GM10248 (cell line): ENCODE measurements at regions not wholly inside any gene's neighbourhood (a gene's known extent, or its start where the extent isn't known, plus 50 kb on each side); places are given as distances from the start of the nearest gene placed in this dataset.

Experiments used
- CTCF ChIA-PET: fragments of 300-600 bp; sonication (Branson Sonifier 250); formaldehyde crosslinking; extraction: SDS; loops from one replicate; lab custom pipeline; 2021; ENCODE audit warnings: antibody characterized with exemption; lab: Yijun Ruan, JAX
- POLR2A ChIA-PET: fragments of 350-650 bp; sonication (Branson Sonifier 250); formaldehyde crosslinking; extraction: SDS; loops from one replicate; lab custom pipeline; 2020; ENCODE audit warnings: antibody characterized with exemption; lab: Yijun Ruan, JAX
- DNase-seq: peaks from one replicate; pipeline ENCODE4 v3.0.0; 2012; ENCODE audit errors: extremely low spot score
- CTCF ChIP-seq: IDR thresholded peaks from 2 replicates; pipeline ENCODE4 v1.5.1; 2012; ENCODE audit warnings: mild to moderate bottlenecking, low read depth; ENCODE audit errors: extremely low read depth, missing control alignments, control extremely low read depth

- TF ChIP-seq CTCF, result no peak
- DNase-seq, result no peak
- CTCF ChIA-PET, result interaction anchor here (1.0 kb wide), 1 partner anchor 11 kb away, joined by 5 read pairs; no protein-coding TSS in a partner anchor
- POLR2A ChIA-PET, result no interaction called here
Measured at GRCh38 chr12:61880186-61880585, 380.0 kb upstream of the USP15 start.

GRCh38 chr12:61891632-61892031 is 368.6 kb upstream of the USP15 start:
- no peak for DNase-seq
- ChIA-PET CTCF (interaction anchor here (1.9 kb wide), 1 partner anchor 11 kb away, joined by 5 read pairs; no protein-coding TSS in a partner anchor), POLR2A (no interaction called here)
- no peak for TF ChIP-seq CTCF

- POLR2A ChIA-PET, result no interaction called here
- no peak for DNase-seq
- CTCF ChIA-PET, result no interaction called here
- TF ChIP-seq CTCF, result no peak
Measured at GRCh38 chr12:61894168-61894567, 366.0 kb upstream of the USP15 start.

GRCh38 chr12:61896436-61896835 is 363.8 kb upstream of the USP15 start:
- ChIA-PET POLR2A (no interaction called here), CTCF (no interaction called here)
- TF ChIP-seq CTCF, result no peak
- DNase-seq, result no peak

- DNase-seq, result no peak
- no peak for TF ChIP-seq CTCF
- ChIA-PET POLR2A (no interaction called here), CTCF (no interaction called here)
Measured at GRCh38 chr12:61902403-61902802, 357.8 kb upstream of the USP15 start.

GRCh38 chr12:61911113-61911512 is 349.1 kb upstream of the USP15 start:
- CTCF ChIA-PET, result interaction anchor here (1.1 to 1.6 kb wide), 2 partner anchors 16 to 40 kb away, joined by 3 to 4 read pairs; no protein-coding TSS in a partner anchor
- TF ChIP-seq CTCF, result no peak
- no peak for DNase-seq
- POLR2A ChIA-PET, result no interaction called here

GRCh38 chr12:61915420-61915819 is 344.8 kb upstream of the USP15 start:
- no peak for DNase-seq
- TF ChIP-seq CTCF, result no peak
- ChIA-PET POLR2A (no interaction called here), CTCF (interaction anchor here (1.1 to 1.8 kb wide), 3 partner anchors 11 to 20 kb away, joined by 4 to 7 read pairs (median 5); no protein-coding TSS in a partner anchor)
